GM12865 (cell line): ENCODE measurements at regions not wholly inside any gene's neighbourhood (a gene's known extent, or its start where the extent isn't known, plus 50 kb on each side); places are given as distances from the start of the nearest gene placed in this dataset.

Source experiments
- DNase-seq: peaks from one replicate; pipeline ENCODE4 v3.0.0; 2010; ENCODE audit warnings: low read depth
- H3K4me3 ChIP-seq: 2 replicates; pipeline ENCODE4 v1.5.1; 2011; ENCODE audit warnings: mild to moderate bottlenecking, low read depth, low read length, control low read depth
- CTCF ChIP-seq: IDR thresholded peaks from 2 replicates; pipeline ENCODE4 v1.5.1; 2011; ENCODE audit warnings: low read length, control low read depth, low read depth, inconsistent platforms; ENCODE audit not compliant: insufficient read depth; ENCODE audit errors: missing control alignments

DNA sequence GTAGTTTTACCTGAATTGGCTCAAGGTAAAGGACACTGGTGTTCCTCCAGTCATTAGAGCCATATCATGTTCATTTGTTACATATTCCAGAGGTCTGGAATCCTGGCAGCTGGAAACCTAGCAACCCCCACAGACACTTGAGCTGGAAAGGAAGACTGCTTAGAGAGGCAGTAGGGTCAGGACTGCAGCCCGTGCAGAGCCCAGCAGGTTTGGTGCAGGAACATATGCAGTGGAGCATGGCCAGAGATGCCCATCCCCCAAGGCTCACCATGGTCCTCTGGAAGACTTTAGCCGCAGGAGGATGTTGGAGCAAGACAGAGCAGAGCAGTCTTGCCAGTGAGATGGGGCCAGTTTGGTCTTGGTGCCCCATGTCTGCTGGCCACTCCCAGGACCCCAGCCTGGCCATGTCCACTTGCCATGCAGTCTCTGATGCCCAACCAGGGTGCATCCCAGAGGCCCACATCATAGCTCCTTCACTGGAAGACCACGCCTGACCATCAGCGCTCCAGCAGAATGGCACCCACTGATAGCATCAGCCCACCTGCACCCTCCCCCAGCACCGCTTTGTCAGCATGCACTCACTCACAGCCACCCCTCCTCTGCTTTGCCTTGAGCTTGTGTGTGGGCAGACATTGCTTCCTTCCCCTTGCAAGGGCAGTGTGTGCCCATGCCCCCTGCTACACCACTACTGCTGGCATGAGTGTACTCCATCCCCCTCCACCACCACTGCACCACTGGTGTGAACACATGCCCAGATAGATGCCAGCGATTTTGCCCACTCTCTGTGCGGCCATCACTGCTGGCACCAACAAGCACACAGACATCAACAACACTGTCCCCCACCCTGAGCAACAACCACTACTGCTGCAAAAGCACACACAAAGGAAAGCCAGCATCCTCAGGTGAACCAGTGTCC, 190.3 kb upstream of the SPOCK3 start:
- no peak for DNase-seq
- no peak for TF ChIP-seq CTCF
- H3K4me3 ChIP-seq, result no peak overlapping the region

GRCh38 chr4:167428156-167428555, 193.9 kb upstream of the SPOCK3 start:
- no peak for DNase-seq
- TF ChIP-seq CTCF, result no peak
- no peak overlapping the region for H3K4me3 ChIP-seq

- TF ChIP-seq CTCF, result no peak
- DNase-seq, result no peak
These were observed 197.1 kb upstream of the SPOCK3 start for GRCh38 chr4:167431371-167431770.

DNA sequence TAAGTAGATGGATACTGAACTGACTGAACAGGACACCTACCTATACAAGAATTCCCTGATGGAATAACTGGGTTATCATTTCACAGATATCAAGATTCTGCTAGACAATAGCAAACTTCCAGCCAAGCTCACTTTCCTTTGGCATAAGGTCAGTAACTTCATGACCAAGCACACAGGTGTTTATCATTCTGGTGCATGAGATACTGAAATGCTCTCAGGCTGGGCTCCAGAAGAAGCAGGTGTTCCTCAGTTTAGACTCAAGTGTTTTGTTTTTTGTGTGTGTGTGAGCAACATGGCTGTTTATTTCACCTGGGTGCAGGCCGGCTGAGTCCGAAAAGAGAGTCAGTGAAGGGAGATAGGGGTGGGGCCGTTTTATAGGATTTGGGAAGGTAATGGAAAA, 201.5 kb upstream of the SPOCK3 start:
- H3K4me3 ChIP-seq, result no peak overlapping the region
- TF ChIP-seq CTCF, result no peak
- DNase-seq, result no peak

More at GRCh38 chr4:167431371-167431770, 197.1 kb upstream of the SPOCK3 start:
- no peak overlapping the region for H3K4me3 ChIP-seq

DNA sequence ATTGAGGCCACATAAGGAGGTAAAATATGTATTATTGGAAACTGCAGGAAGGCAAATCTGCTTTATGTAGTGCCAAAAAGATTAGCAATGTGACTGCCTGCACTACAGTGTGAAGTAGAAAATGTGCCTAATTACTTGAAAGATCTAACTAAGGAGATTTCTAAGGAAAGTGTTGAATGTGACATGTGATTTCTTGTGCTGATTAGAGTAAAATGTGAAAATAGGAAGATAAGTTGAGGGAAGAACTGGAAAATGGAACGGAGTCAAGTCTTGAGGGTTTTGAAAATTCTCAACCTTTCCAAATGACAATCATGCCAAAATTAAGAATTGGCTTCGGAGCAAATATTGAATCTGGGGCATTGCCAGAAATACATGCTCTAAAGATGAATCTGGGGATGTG, 209.5 kb upstream of the SPOCK3 start:
- no peak for DNase-seq
- no peak for TF ChIP-seq CTCF

DNA sequence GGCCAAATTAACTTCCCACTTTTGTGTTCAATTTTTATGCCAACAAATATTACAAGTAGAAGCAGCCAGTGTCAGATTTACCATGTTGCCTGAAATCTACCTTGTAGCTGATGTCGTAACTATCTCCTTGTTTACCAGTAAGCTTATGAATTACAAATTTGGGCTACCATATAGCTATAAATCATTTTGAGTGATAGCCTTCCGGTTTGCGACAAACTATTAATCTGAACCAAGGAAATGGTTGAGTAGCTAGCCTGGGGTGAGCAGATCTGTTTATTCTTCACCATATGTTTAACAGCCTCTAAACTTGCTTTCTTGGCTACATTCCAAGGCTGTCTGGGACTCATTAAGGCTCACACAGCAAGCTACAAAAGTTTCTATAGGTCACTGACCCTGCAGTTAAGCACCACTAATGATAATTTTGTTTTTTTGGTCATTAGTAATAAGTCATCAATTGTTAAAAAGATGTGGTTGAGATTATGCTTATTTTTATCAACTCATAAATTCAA, 218.7 kb upstream of the SPOCK3 start:
- TF ChIP-seq CTCF, result no peak
- no peak overlapping the region for H3K4me3 ChIP-seq
- no peak for DNase-seq

More for the DNA sequence above, 209.5 kb upstream of the SPOCK3 start:
- no peak overlapping the region for H3K4me3 ChIP-seq
